Lower leg skin (tissue), 3 donors: ENCODE measurements at regions not wholly inside any gene's neighbourhood (a gene's known extent, or its start where the extent isn't known, plus 50 kb on each side); places are given as distances from the start of the nearest gene placed in this dataset.

Experiments
- CTCF ChIP-seq, 3 donors: fragments of 450-650 bp; IDR thresholded peaks; one replicate each; pipeline ENCODE4 v1.5.1; 2016; ENCODE audit warnings: antibody characterized with exemption in 3 of 3, mild to moderate bottlenecking in 3 of 3, moderate library complexity in 2 of 3
- POLR2A ChIP-seq, 2 donors: fragments of 450-650 bp; IDR thresholded peaks; one replicate each; pipeline ENCODE4 v1.6.1; 2016 to 2017; ENCODE audit warnings: antibody characterized with exemption in 2 of 2, mild to moderate bottlenecking in 1 of 2, moderate library complexity in 1 of 2

DNA sequence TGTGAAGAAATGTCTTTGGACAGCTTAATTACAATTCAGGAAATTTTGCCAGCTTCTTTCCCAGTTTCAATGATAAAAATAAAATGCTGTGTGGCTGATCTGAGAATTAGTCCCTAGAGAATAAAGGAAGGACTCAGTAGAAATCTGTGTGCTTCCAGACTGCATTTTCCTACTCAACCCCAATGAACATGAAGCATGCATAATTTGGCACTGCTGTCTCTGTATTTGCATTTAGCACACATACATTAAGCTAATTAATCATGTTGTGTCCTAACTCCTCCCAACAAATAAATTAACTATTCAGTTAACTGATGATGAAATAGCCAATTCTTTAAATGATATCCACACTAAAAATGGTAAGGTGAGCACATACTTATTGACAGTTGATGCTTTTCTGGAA, 380.0 kb upstream of the RORB start:
- no peak for TF ChIP-seq POLR2A (IDR thresholded peaks at IDR 0.05)
- no peak for TF ChIP-seq CTCF (IDR thresholded peaks at IDR 0.05)
